RWPE1 (cell line): ENCODE measurements at regions not wholly inside any gene's neighbourhood (a gene's known extent, or its start where the extent isn't known, plus 50 kb on each side); places are given as distances from the start of the nearest gene placed in this dataset.

Experiments
- CTCF ChIA-PET: fragments of 350-600 bp; sonication (Branson Sonifier 250); formaldehyde crosslinking; extraction: SDS; loops from one replicate; lab custom pipeline; 2021; lab: Yijun Ruan, JAX
- POLR2A ChIA-PET: fragments of 400-600 bp; formaldehyde crosslinking; extraction: SDS; loops from one replicate; lab custom pipeline; 2020; ENCODE audit warnings: antibody characterized with exemption; ENCODE audit not compliant: low non-redundant PET; lab: Yijun Ruan, JAX
- DNase-seq: peaks from one replicate; pipeline ENCODE4 v3.0.0; 2012; ENCODE audit warnings: low spot score
- H3K27ac ChIP-seq: fragments of 450-650 bp; 2 replicates; pipeline ENCODE4 v1.5.1; 2017
- TF ChIP-seq, protein P1 (sequence below): fragments of 450-650 bp; conservative IDR thresholded peaks from 2 replicates; pipeline ENCODE4 v1.5.1; 2017; ENCODE audit warnings: low read depth, mild to moderate bottlenecking

DNA sequence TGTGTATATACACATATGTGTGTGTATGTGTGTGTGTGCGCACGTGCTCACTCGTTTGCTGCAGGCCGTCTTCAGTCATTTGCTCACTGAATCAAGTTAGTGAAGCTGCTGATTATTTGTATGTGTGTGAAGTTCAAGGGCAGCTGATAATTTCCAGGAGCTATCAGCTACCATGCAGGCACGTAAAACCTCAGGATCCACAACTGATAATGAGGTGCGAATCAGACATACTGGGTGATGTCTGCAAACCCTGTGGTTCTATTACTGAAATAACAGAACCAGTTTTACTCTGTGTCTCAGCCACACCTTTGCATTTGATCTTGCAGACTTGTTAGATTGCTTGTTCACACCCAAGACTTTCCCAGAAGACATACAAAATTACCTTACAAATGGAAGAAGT, 257.6 kb downstream of the TAF11L14 start:
- H3K27ac ChIP-seq = no peak overlapping the region
- TF ChIP-seq, protein P1, sequence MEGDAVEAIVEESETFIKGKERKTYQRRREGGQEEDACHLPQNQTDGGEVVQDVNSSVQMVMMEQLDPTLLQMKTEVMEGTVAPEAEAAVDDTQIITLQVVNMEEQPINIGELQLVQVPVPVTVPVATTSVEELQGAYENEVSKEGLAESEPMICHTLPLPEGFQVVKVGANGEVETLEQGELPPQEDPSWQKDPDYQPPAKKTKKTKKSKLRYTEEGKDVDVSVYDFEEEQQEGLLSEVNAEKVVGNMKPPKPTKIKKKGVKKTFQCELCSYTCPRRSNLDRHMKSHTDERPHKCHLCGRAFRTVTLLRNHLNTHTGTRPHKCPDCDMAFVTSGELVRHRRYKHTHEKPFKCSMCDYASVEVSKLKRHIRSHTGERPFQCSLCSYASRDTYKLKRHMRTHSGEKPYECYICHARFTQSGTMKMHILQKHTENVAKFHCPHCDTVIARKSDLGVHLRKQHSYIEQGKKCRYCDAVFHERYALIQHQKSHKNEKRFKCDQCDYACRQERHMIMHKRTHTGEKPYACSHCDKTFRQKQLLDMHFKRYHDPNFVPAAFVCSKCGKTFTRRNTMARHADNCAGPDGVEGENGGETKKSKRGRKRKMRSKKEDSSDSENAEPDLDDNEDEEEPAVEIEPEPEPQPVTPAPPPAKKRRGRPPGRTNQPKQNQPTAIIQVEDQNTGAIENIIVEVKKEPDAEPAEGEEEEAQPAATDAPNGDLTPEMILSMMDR = no peak
- ChIA-PET CTCF (no interaction called here), POLR2A (no interaction called here)
- DNase-seq = no peak

DNA sequence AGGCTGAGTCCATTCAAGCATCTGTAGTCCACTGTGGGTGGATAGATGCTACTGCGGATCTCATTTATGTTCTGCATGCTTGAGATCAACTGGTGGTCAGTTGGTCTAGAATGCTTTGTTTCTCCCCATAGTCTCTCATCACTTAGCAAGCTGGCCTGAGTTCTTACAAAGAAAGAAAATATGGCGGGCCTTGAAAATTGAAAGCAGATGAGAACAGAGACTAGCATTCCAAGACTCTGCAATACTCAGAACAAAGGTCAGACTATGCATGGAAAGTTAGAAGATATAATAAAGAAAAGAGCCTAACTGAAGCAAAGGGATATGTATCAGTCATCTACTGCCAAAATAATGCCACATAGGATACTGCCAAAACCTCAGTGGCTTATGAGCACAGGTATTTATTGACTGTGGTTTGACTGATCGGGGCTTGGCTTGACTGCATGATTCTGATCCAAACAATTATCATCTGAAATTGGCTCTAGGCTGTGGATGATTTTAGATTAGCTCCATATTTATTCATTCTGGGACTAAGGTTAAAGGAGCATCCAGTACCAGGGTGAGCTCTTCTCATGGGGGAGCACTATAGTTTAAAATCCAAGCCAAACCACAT, 258.9 kb downstream of the TAF11L14 start:
- POLR2A ChIA-PET = no interaction called here
- CTCF ChIA-PET = no interaction called here
- no peak overlapping the region for H3K27ac ChIP-seq
- DNase-seq = no peak
- TF ChIP-seq, protein P1 = no peak

DNA sequence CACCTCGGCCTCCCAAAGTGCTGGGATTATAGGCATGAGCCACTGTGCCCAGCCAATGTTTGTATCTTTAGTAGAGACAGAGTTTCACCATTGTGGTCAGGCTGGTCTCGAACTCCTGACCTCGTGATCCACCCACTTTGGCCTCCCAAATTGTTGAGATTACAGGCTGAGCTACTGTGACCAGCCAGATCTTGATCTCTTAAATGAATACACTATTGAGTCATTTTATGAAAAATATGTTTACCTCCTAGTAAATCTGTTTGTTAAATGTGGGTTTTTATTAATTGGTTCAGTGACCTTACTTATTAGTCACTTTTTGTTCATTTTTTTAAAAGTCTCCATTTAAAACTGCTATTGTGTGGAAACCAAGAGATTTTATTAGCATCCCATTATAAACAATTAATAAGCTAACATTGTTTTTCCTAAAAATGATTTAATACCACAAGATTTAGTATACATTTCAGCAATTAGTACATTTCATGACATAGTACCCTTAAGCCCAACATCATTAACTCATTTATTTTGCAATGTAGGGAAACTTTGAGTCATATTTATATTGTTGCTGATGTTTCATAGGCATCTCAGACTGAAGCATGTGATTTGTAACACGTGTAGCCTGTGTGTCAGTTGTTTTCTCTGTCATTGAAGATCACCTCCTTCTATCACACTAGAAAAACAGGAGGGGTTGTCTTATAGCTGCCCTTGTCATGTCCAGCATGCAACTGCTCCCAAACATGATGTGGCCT, 261.2 kb downstream of the TAF11L14 start:
- ChIA-PET CTCF (interaction anchor here (0.6 kb wide), 1 partner anchor 18 kb away, joined by 3 read pairs; no protein-coding TSS in a partner anchor), POLR2A (no interaction called here)

DNA sequence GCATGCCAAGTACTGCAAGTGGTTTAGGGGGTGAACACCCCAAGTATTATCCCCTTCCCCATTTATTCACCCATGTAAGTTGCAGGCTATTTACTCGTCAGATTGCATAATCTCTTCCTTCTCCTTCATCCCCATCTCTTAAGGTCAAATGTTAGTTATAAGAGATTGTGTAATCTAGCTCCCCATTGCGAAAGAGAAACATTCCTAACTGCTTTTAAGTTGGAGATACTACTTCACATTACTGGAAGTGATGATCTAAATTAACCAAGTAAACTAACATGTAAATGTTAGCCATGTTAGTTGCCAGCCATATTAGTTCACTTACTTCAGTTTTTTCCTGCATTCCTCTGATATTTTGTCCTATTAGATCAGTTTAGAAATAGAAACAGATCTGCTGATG, 262.3 kb downstream of the TAF11L14 start:
- peak; percentile 13 for DNase-seq
- no peak overlapping the region for H3K27ac ChIP-seq
- CTCF ChIA-PET = interaction anchor here (0.7 kb wide), 1 partner anchor 219 kb away, joined by 3 read pairs; no protein-coding TSS in a partner anchor
- POLR2A ChIA-PET = no interaction called here
- TF ChIP-seq, protein P1 = no peak

More for the DNA sequence above, 261.2 kb downstream of the TAF11L14 start:
- no peak overlapping the region for H3K27ac ChIP-seq
- TF ChIP-seq, protein P1 = no peak
- DNase-seq = no peak

DNA sequence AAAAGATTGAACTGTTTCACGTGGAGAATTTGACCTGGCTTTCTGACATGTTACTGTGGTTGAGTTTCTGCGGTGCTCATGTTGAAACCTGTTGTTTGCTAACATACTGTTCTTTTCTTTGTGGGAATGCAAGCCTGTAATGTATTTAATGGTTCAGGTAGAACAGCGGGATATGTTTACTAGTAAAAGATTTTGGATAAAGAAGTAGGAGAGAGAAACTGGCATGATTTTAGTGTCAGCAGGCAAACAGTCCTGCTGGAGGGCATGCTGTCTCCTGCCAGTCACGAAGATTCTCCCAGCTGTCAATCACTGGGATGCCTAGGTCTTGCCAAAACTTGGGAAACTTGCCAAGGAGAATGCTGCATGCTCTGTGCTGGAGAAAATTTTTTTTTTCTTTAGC, 263.5 kb downstream of the TAF11L14 start:
- CTCF ChIA-PET = interaction anchor here (0.7 kb wide), 1 partner anchor 227 kb away, joined by 3 read pairs; no protein-coding TSS in a partner anchor

DNA sequence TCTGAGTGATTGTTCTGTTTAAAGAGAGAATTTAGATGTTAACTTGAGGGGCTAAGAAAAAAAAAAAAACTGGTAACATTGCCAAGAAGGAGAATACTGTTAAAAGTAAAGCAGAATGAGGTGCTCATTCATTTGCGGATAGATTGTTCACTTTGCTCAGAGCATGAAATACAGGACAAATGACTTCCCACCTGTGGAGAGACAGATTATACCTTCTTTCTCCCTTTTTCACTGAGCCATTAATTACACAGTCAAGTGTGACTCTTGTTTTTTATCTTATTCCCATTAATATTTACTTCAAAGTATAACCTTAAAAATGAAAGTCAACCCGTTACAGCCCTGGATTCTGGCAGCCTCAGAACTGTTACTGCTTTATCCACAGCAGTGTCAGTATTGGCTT, 264.5 kb downstream of the TAF11L14 start:
- POLR2A ChIA-PET = no interaction called here
- CTCF ChIA-PET = no interaction called here
- no peak overlapping the region for H3K27ac ChIP-seq
- no peak for DNase-seq
- TF ChIP-seq, protein P1 = no peak

More for the DNA sequence above, 263.5 kb downstream of the TAF11L14 start:
- POLR2A ChIA-PET = no interaction called here
- H3K27ac ChIP-seq = peak overlapping the region; percentile 48; the same call in 1 of the 2 replicates
- DNase-seq = peak; percentile 5
- TF ChIP-seq, protein P1 = no peak
